ENCODE measurements at regions not wholly inside any gene's neighbourhood (a gene's known extent, or its start where the extent isn't known, plus 50 kb on each side); places are given as distances from the start of the nearest gene placed in this dataset.

- no peak for DNase-seq (ENCODE audit: extremely low read depth in 1 of 2, low read depth in 1 of 2)
Measured at GRCh38 chr14:56933446-56933845, 123.2 kb upstream of the OTX2 start.

GRCh38 chr14:56918849-56919574, 108.7 kb upstream of the OTX2 start:
- no peak for DNase-seq (ENCODE audit: extremely low read depth in 1 of 2, low read depth in 1 of 2)

- no peak for DNase-seq (ENCODE audit: extremely low read depth in 1 of 2, low read depth in 1 of 2)
Measured at GRCh38 chr14:56905282-56905681, 95.0 kb upstream of the OTX2 start.

- DNase-seq (ENCODE audit: extremely low read depth in 1 of 2, low read depth in 1 of 2) = no peak
Measured at GRCh38 chr14:56903304-56903969, 93.2 kb upstream of the OTX2 start.

GRCh38 chr14:56902385-56902784, 92.1 kb upstream of the OTX2 start:
- no peak for DNase-seq (ENCODE audit: extremely low read depth in 1 of 2, low read depth in 1 of 2)

- no peak for DNase-seq (ENCODE audit: extremely low read depth in 1 of 2, low read depth in 1 of 2)
Measured at GRCh38 chr14:56900726-56901125, 90.4 kb upstream of the OTX2 start.

GRCh38 chr14:56899829-56900228, 89.5 kb upstream of the OTX2 start:
- DNase-seq (ENCODE audit: extremely low read depth in 1 of 2, low read depth in 1 of 2) = no peak

- DNase-seq (ENCODE audit: extremely low read depth in 1 of 2, low read depth in 1 of 2) = no peak
Measured at GRCh38 chr14:56896922-56897321, 86.6 kb upstream of the OTX2 start.

- DNase-seq (ENCODE audit: extremely low read depth in 1 of 2, low read depth in 1 of 2) = no peak
Measured at GRCh38 chr14:56896231-56896630, 86.0 kb upstream of the OTX2 start.

- DNase-seq (ENCODE audit: extremely low read depth in 1 of 2, low read depth in 1 of 2) = no peak
Measured at GRCh38 chr14:56895154-56895553, 84.9 kb upstream of the OTX2 start.

- no peak for DNase-seq (ENCODE audit: extremely low read depth in 1 of 2, low read depth in 1 of 2)
Measured at GRCh38 chr14:56894591-56894991, 84.3 kb upstream of the OTX2 start.

- DNase-seq (ENCODE audit: extremely low read depth in 1 of 2, low read depth in 1 of 2) = no peak
Measured at GRCh38 chr14:56892959-56893358, 82.7 kb upstream of the OTX2 start.

GRCh38 chr14:56891226-56891625, 80.9 kb upstream of the OTX2 start:
- no peak for DNase-seq (ENCODE audit: extremely low read depth in 1 of 2, low read depth in 1 of 2)

GRCh38 chr14:56889705-56890104, 79.4 kb upstream of the OTX2 start:
- DNase-seq (ENCODE audit: extremely low read depth in 1 of 2, low read depth in 1 of 2) = no peak

- DNase-seq (ENCODE audit: extremely low read depth in 1 of 2, low read depth in 1 of 2) = no peak
Measured at GRCh38 chr14:56888274-56888673, 78.0 kb upstream of the OTX2 start.

GRCh38 chr14:56887216-56887615, 76.9 kb upstream of the OTX2 start:
- no peak for DNase-seq (ENCODE audit: extremely low read depth in 1 of 2, low read depth in 1 of 2)

- DNase-seq (ENCODE audit: extremely low read depth in 1 of 2, low read depth in 1 of 2) = no peak
Measured at GRCh38 chr14:56886471-56887062, 76.3 kb upstream of the OTX2 start.

GRCh38 chr14:56885825-56886224, 75.5 kb upstream of the OTX2 start:
- DNase-seq (ENCODE audit: extremely low read depth in 1 of 2, low read depth in 1 of 2) = no peak

GRCh38 chr14:56884617-56885016, 74.3 kb upstream of the OTX2 start:
- DNase-seq (ENCODE audit: extremely low read depth in 1 of 2, low read depth in 1 of 2) = no peak

- no peak for DNase-seq (ENCODE audit: extremely low read depth in 1 of 2, low read depth in 1 of 2)
Measured at GRCh38 chr14:56881181-56881580, 70.9 kb upstream of the OTX2 start.

- DNase-seq (ENCODE audit: extremely low read depth in 1 of 2, low read depth in 1 of 2) = no peak
Measured at GRCh38 chr14:56878766-56879165, 68.5 kb upstream of the OTX2 start.

GRCh38 chr14:56875104-56875675, 64.9 kb upstream of the OTX2 start:
- DNase-seq (ENCODE audit: extremely low read depth in 1 of 2, low read depth in 1 of 2) = no peak

Data from stimulated activated CD8-positive, alpha-beta memory T cell treated with anti-CD3 and anti-CD28 coated beads, Interleukin-7, amount 100 ng/mL, for 48 hours (primary cell).